NCI-H2029 treated with DMSO at 0.1 percent for 48 hours (cell line): ENCODE measurements at regions not wholly inside any gene's neighbourhood (a gene's known extent, or its start where the extent isn't known, plus 50 kb on each side); places are given as distances from the start of the nearest gene placed in this dataset.

Experiments
- DNase-seq: peaks from one replicate; lab custom pipeline; 2025; lab: John Stamatoyannopoulos, UW

- no peak for DNase-seq
These were observed 213.4 kb downstream of the HNMT start for GRCh38 chr2:138177693-138178092.

- no peak for DNase-seq
These were observed 216.6 kb downstream of the HNMT start for GRCh38 chr2:138180692-138181386.

GRCh38 chr2:138182250-138182936 lies 218.1 kb downstream of the HNMT start:
- DNase-seq: no peak

GRCh38 chr2:138182937-138183312 lies 218.7 kb downstream of the HNMT start:
- no peak for DNase-seq

- no peak for DNase-seq
These were observed 219.4 kb downstream of the HNMT start for GRCh38 chr2:138183705-138184104.

GRCh38 chr2:138184428-138184827 lies 220.2 kb downstream of the HNMT start:
- DNase-seq: no peak

GRCh38 chr2:138185827-138186226 lies 221.6 kb downstream of the HNMT start:
- DNase-seq: no peak

- DNase-seq: no peak
These were observed 222.9 kb downstream of the HNMT start for GRCh38 chr2:138187221-138187620.

- DNase-seq: no peak
These were observed 226.7 kb downstream of the HNMT start for GRCh38 chr2:138190999-138191398.

GRCh38 chr2:138193416-138194213 lies 229.3 kb downstream of the HNMT start:
- no peak for DNase-seq

- no peak for DNase-seq
These were observed 237.0 kb downstream of the HNMT start for GRCh38 chr2:138201286-138201685.

- no peak for DNase-seq
These were observed 238.5 kb downstream of the HNMT start for GRCh38 chr2:138202762-138203161.

GRCh38 chr2:138205281-138205680 lies 241.0 kb downstream of the HNMT start:
- DNase-seq: no peak

GRCh38 chr2:138207074-138207930 lies 243.0 kb downstream of the HNMT start:
- no peak for DNase-seq

- no peak for DNase-seq
These were observed 244.7 kb downstream of the HNMT start for GRCh38 chr2:138209009-138209408.

GRCh38 chr2:138210487-138210886 lies 246.2 kb downstream of the HNMT start:
- no peak for DNase-seq

- DNase-seq: no peak
These were observed 248.2 kb downstream of the HNMT start for GRCh38 chr2:138212434-138212833.

- no peak for DNase-seq
These were observed 248.8 kb downstream of the HNMT start for GRCh38 chr2:138213084-138213483.

- DNase-seq: no peak
These were observed 249.4 kb downstream of the HNMT start for GRCh38 chr2:138213624-138214023.

- DNase-seq: no peak
These were observed 251.7 kb downstream of the HNMT start for GRCh38 chr2:138215958-138216357.

- no peak for DNase-seq
These were observed 253.7 kb downstream of the HNMT start for GRCh38 chr2:138217975-138218374.

- no peak for DNase-seq
These were observed 254.1 kb downstream of the HNMT start for GRCh38 chr2:138218397-138218796.
